Liver (tissue), 8 donors: ENCODE measurements at regions not wholly inside any gene's neighbourhood (a gene's known extent, or its start where the extent isn't known, plus 50 kb on each side); places are given as distances from the start of the nearest gene placed in this dataset.

Source experiments
- DNase-seq: peaks from one replicate; pipeline ENCODE4 v3.0.0-alpha.2; 2017; ENCODE audit warnings: low spot score
- H3K27ac ChIP-seq, 2 donors: one replicate each; pipeline ENCODE4 v1.7.0; 2013; ENCODE audit warnings: inconsistent platforms in 2 of 2, low read length in 2 of 2, control low read depth in 1 of 2, low read depth in 1 of 2, mild to moderate bottlenecking in 1 of 2
- H3K27me3 ChIP-seq, 4 donors: one replicate each; pipeline versions ENCODE4 v1.6.1 to v1.7.0; 2013; ENCODE audit warnings: low read length in 3 of 4, inconsistent platforms in 1 of 4, mild to moderate bottlenecking in 1 of 4, moderate library complexity in 1 of 4; ENCODE audit not compliant: control insufficient read depth in 4 of 4, insufficient read depth in 4 of 4
- H3K36me3 ChIP-seq, 4 donors: one replicate each; pipeline versions ENCODE4 v1.6.1 to v1.7.0; 2013; ENCODE audit warnings: low read length in 3 of 4, mild to moderate bottlenecking in 3 of 4, low read depth in 1 of 4, moderate library complexity in 1 of 4; ENCODE audit not compliant: control insufficient read depth in 4 of 4, insufficient read depth in 3 of 4
- H3K4me1 ChIP-seq, 4 donors: one replicate each; pipeline versions ENCODE4 v1.6.1 to v1.7.0; 2013; ENCODE audit warnings: low read length in 3 of 4, mild to moderate bottlenecking in 3 of 4, moderate library complexity in 1 of 4; ENCODE audit not compliant: control insufficient read depth in 4 of 4, insufficient read depth in 4 of 4
- H3K4me3 ChIP-seq, 3 donors: one replicate each; pipeline versions ENCODE4 v1.6.1 to v1.7.0; 2013; ENCODE audit warnings: low read length in 3 of 3, control low read depth in 1 of 3, low read depth in 1 of 3, mild to moderate bottlenecking in 1 of 3
- H3K9ac ChIP-seq, 2 donors: one replicate each; pipeline ENCODE4 v1.7.0; 2013; ENCODE audit warnings: low read length in 2 of 2, mild to moderate bottlenecking in 2 of 2, moderate library complexity in 2 of 2, control low read depth in 1 of 2, low read depth in 1 of 2
- H3K9me3 ChIP-seq, 4 donors: one replicate each; pipeline versions ENCODE4 v1.6.1 to v1.7.0; 2013; ENCODE audit warnings: low read length in 3 of 4; ENCODE audit not compliant: control insufficient read depth in 4 of 4
- CTCF ChIP-seq: fragments of 150-350 bp; IDR thresholded peaks from 2 replicates; pipeline ENCODE4 v1.5.1; 2017; ENCODE audit warnings: improper control_type of control experiment, low read depth, low read length; ENCODE audit not compliant: missing input control
- EGR1 ChIP-seq, 2 donors: IDR thresholded peaks; 2 replicates each; pipeline ENCODE4 v1.6.1; 2016 to 2018; ENCODE audit warnings: antibody characterized with exemption in 2 of 2, low read depth in 2 of 2
- FOXA1 ChIP-seq: IDR thresholded peaks from 2 replicates; pipeline ENCODE4 v1.6.1; 2016; ENCODE audit warnings: antibody characterized with exemption
- FOXA2 ChIP-seq: IDR thresholded peaks from 2 replicates; pipeline ENCODE4 v1.6.1; 2016; ENCODE audit warnings: antibody characterized with exemption
- GABPA ChIP-seq, 2 donors: IDR thresholded peaks in 1 of 2; conservative IDR thresholded peaks in 1 of 2; 2 replicates each; pipeline ENCODE4 v1.6.1; 2016; ENCODE audit warnings: antibody characterized with exemption in 2 of 2, mild to moderate bottlenecking in 1 of 2, moderate library complexity in 1 of 2
- HNF4A ChIP-seq, 2 donors: conservative IDR thresholded peaks; 2 replicates each; pipeline ENCODE4 v1.6.1; 2016; ENCODE audit warnings: antibody characterized with exemption in 2 of 2, mild to moderate bottlenecking in 2 of 2
- HNF4G ChIP-seq: IDR thresholded peaks from 2 replicates; pipeline ENCODE4 v1.6.1; 2016; ENCODE audit warnings: antibody characterized with exemption
- JUND ChIP-seq, 2 donors: IDR thresholded peaks; 2 replicates each; pipeline ENCODE4 v1.6.1; 2016; ENCODE audit warnings: antibody characterized with exemption in 2 of 2
- NR2F2 ChIP-seq: IDR thresholded peaks from 2 replicates; pipeline ENCODE4 v1.6.1; 2016; ENCODE audit warnings: antibody characterized with exemption
- RAD21 ChIP-seq, 2 donors: IDR thresholded peaks; 2 replicates each; pipeline ENCODE4 v1.6.1; 2016; ENCODE audit warnings: antibody characterized with exemption in 2 of 2, mild to moderate bottlenecking in 2 of 2
- RXRA ChIP-seq, 2 donors: IDR thresholded peaks; 2 replicates each; pipeline ENCODE4 v1.6.1; 2017 to 2018; ENCODE audit warnings: antibody characterized with exemption in 2 of 2, mild to moderate bottlenecking in 1 of 2
- SP1 ChIP-seq: IDR thresholded peaks from 2 replicates; pipeline ENCODE4 v1.6.1; 2018; ENCODE audit warnings: antibody characterized with exemption, mild to moderate bottlenecking
- TAF1 ChIP-seq: conservative IDR thresholded peaks from 2 replicates; pipeline ENCODE4 v1.6.1; 2016; ENCODE audit warnings: antibody characterized with exemption, mild to moderate bottlenecking
- YY1 ChIP-seq: IDR thresholded peaks from 2 replicates; pipeline ENCODE4 v1.6.1; 2016; ENCODE audit warnings: antibody characterized with exemption, mild to moderate bottlenecking
- ZBTB33 ChIP-seq: IDR thresholded peaks from 2 replicates; pipeline ENCODE4 v1.6.1; 2016; ENCODE audit warnings: antibody characterized with exemption
- WGBS: extraction: QIAGEN DNeasy Blood & Tissue Kit; methylation state at CpG from one replicate; pipeline ENCODE4 v1.1.7; 2013; 5-methylcytosine and 5-hydroxymethylcytosine counted together
- TF ChIP-seq, protein P1 (sequence below): IDR thresholded peaks from 2 replicates; pipeline ENCODE4 v1.6.1; 2016; ENCODE audit warnings: antibody characterized with exemption, mild to moderate bottlenecking
- TF ChIP-seq, protein P2 (sequence below): IDR thresholded peaks from 2 replicates; pipeline ENCODE4 v1.6.1; 2016; ENCODE audit warnings: antibody characterized with exemption
- TF ChIP-seq, protein P3 (sequence below): IDR thresholded peaks from 2 replicates; pipeline ENCODE4 v1.6.1; 2016; ENCODE audit warnings: antibody characterized with exemption
- donor health status: healthy.
- donor health status: healthy.
- donor health status: healthy.
- donor health status: healthy.
- donor health status: healthy.

GRCh38 chr6:97677626-97678025 lies 394.6 kb upstream of the MMS22L start:
- Histone ChIP-seq H3K9ac (no peak overlapping the region), H3K27me3 (no peaks in the 10 kb centered on the region), H3K27ac (no peak overlapping the region), H3K4me1 (no peaks in the 10 kb centered on the region), H3K4me3 (no peak overlapping the region), H3K36me3 (no peaks in the 10 kb centered on the region), H3K9me3 (no peaks in the 10 kb centered on the region)
- no peak for DNase-seq
- no peak for TF ChIP-seq RXRA (IDR thresholded peaks at IDR 0.05)
- TF ChIP-seq, protein P1, sequence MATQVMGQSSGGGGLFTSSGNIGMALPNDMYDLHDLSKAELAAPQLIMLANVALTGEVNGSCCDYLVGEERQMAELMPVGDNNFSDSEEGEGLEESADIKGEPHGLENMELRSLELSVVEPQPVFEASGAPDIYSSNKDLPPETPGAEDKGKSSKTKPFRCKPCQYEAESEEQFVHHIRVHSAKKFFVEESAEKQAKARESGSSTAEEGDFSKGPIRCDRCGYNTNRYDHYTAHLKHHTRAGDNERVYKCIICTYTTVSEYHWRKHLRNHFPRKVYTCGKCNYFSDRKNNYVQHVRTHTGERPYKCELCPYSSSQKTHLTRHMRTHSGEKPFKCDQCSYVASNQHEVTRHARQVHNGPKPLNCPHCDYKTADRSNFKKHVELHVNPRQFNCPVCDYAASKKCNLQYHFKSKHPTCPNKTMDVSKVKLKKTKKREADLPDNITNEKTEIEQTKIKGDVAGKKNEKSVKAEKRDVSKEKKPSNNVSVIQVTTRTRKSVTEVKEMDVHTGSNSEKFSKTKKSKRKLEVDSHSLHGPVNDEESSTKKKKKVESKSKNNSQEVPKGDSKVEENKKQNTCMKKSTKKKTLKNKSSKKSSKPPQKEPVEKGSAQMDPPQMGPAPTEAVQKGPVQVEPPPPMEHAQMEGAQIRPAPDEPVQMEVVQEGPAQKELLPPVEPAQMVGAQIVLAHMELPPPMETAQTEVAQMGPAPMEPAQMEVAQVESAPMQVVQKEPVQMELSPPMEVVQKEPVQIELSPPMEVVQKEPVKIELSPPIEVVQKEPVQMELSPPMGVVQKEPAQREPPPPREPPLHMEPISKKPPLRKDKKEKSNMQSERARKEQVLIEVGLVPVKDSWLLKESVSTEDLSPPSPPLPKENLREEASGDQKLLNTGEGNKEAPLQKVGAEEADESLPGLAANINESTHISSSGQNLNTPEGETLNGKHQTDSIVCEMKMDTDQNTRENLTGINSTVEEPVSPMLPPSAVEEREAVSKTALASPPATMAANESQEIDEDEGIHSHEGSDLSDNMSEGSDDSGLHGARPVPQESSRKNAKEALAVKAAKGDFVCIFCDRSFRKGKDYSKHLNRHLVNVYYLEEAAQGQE = no peak
- no peak for TF ChIP-seq RAD21 (IDR thresholded peaks at IDR 0.05)
- no peak for TF ChIP-seq HNF4A (conservative IDR thresholded peaks at IDR 0.05)
- TF ChIP-seq, protein P2, sequence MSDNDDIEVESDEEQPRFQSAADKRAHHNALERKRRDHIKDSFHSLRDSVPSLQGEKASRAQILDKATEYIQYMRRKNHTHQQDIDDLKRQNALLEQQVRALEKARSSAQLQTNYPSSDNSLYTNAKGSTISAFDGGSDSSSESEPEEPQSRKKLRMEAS = no peak
- TF ChIP-seq CTCF = no peak
- no peak for TF ChIP-seq ZBTB33
- no peak for TF ChIP-seq NR2F2
- no peak for TF ChIP-seq HNF4G
- TF ChIP-seq, protein P3, sequence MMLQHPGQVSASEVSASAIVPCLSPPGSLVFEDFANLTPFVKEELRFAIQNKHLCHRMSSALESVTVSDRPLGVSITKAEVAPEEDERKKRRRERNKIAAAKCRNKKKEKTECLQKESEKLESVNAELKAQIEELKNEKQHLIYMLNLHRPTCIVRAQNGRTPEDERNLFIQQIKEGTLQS = no peak
- no peak for TF ChIP-seq GABPA (IDR thresholded peaks at IDR 0.05 in 1 of 2, conservative IDR thresholded peaks at IDR 0.05 in 1 of 2)
- no peak for TF ChIP-seq FOXA1
- TF ChIP-seq YY1 = no peak
- no peak for TF ChIP-seq EGR1 (IDR thresholded peaks at IDR 0.05; ENCODE audit: low read depth in 2 of 2)
- no peak for TF ChIP-seq SP1
- no peak for TF ChIP-seq TAF1
- TF ChIP-seq FOXA2 = no peak
- TF ChIP-seq JUND (IDR thresholded peaks at IDR 0.05) = no peak
- WGBS = 63% methylated on average over 2 of the region's 2 CpGs

GRCh38 chr6:97687916-97688315 lies 404.9 kb upstream of the MMS22L start:
- Histone ChIP-seq H3K27ac (no peak overlapping the region), H3K4me3 (no peak overlapping the region), H3K9ac (no peak overlapping the region), H3K9me3 (no peaks in the 10 kb centered on the region), H3K27me3 (no peaks in the 10 kb centered on the region), H3K36me3 (no peaks in the 10 kb centered on the region), H3K4me1 (no peaks in the 10 kb centered on the region)
- WGBS = 83% methylated on average over 2 of the region's 2 CpGs
- no peak for DNase-seq
- TF ChIP-seq GABPA (IDR thresholded peaks at IDR 0.05 in 1 of 2, conservative IDR thresholded peaks at IDR 0.05 in 1 of 2) (no peak), NR2F2 (no peak), ZBTB33 (no peak), SP1 (no peak), HNF4A (conservative IDR thresholded peaks at IDR 0.05) (no peak), RAD21 (IDR thresholded peaks at IDR 0.05) (no peak), JUND (IDR thresholded peaks at IDR 0.05) (no peak), FOXA2 (no peak), HNF4G (no peak), RXRA (IDR thresholded peaks at IDR 0.05) (no peak)
- TF ChIP-seq, protein P1 = no peak
